ENCODE measurements at regions not wholly inside any gene's neighbourhood (a gene's known extent, or its start where the extent isn't known, plus 50 kb on each side); places are given as distances from the start of the nearest gene placed in this dataset.
"Not testable (repeated sequence)": the region's sequence is repeated elsewhere in the genome, so short reads cannot be mapped to it uniquely, and the experiment has no call there.

GRCh38 chr5:102592586-102592985 is 93.8 kb upstream of the SLCO6A1 start:
- not testable (repeated sequence) for TF ChIP-seq CTCF, POLR2A (IDR thresholded peaks at IDR 0.05)
